Activated B cell treated with CpG ODN at 0.5 μM for 24 hours (primary cell): ENCODE measurements at regions not wholly inside any gene's neighbourhood (a gene's known extent, or its start where the extent isn't known, plus 50 kb on each side); places are given as distances from the start of the nearest gene placed in this dataset.

ENCODE experiments used
- ATAC-seq: fragments of 200-7000 bp; cut with Tn5 transposase; one replicate; pipeline ENCODE4 v1.10.0; 2021; ENCODE audit warnings: low read depth, mild to moderate bottlenecking, moderate library complexity
- CTCF ChIA-PET: fragments of 350-600 bp; sonication (Branson Sonifier 250); formaldehyde crosslinking; loops from one replicate; lab custom pipeline; 2021; ENCODE audit warnings: antibody characterized with exemption; lab: Charles Lee
- POLR2A ChIA-PET: fragments of 350-600 bp; sonication (Branson Sonifier 250); formaldehyde crosslinking; loops from one replicate; lab custom pipeline; 2021; ENCODE audit warnings: antibody characterized with exemption; lab: Charles Lee
- DNase-seq: peaks from one replicate; pipeline ENCODE4 v3.0.0; 2022
- H3K27ac Mint-ChIP-seq: one replicate; pipeline ENCODE4 v1.8.0; 2020; ENCODE audit warnings: mixed read lengths
- H3K27me3 Mint-ChIP-seq: one replicate; pipeline ENCODE4 v1.8.0; 2021; ENCODE audit warnings: mixed read lengths
- H3K36me3 Mint-ChIP-seq: one replicate; pipeline ENCODE4 v1.8.0; 2021; ENCODE audit warnings: low read depth, mixed read lengths
- H3K4me1 Mint-ChIP-seq: one replicate; pipeline ENCODE4 v1.8.0; 2021; ENCODE audit warnings: mixed read lengths
- H3K4me3 Mint-ChIP-seq: one replicate; pipeline ENCODE4 v1.8.0; 2020; ENCODE audit warnings: mild to moderate bottlenecking, mixed read lengths
- H3K9me3 Mint-ChIP-seq: one replicate; pipeline ENCODE4 v1.8.0; 2020; ENCODE audit warnings: mixed read lengths
- intact Hi-C: fragments of 100-400 bp; cut with micrococcal nuclease; formaldehyde crosslinking; loops from one replicate; pipeline ENCODE4 v1.15.1; 2024
- TF ChIP-seq, protein P1 (sequence below): fragments of 200-600 bp; IDR thresholded peaks from one replicate; pipeline ENCODE4 v1.8.0; 2022; ENCODE audit warnings: antibody characterized with exemption, mild to moderate bottlenecking

DNA sequence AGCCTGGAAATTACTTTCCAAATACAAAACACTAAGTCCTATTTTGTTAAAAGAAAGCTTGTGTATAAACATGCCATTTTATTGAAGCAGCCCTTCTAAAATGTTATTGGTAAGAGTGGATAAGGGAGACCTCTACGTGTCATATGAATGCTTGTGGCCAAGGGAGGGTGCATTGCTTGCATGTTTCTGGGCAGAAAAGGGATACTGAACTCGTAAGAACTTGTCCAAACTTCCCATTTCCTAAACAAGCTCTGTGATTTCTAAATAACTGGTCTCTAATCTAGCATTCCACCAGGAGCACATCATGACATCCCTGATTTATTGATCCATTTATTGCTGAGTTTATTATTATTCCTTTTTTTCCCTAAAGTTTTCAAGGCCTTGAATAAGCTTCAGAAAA lies 474.1 kb downstream of the CD109 start:
- intact Hi-C loops, result no loop called here

GRCh38 chr6:74167976-74168375 lies 472.0 kb downstream of the CD109 start:
- DNase-seq, result no peak
- TF ChIP-seq, protein P1, sequence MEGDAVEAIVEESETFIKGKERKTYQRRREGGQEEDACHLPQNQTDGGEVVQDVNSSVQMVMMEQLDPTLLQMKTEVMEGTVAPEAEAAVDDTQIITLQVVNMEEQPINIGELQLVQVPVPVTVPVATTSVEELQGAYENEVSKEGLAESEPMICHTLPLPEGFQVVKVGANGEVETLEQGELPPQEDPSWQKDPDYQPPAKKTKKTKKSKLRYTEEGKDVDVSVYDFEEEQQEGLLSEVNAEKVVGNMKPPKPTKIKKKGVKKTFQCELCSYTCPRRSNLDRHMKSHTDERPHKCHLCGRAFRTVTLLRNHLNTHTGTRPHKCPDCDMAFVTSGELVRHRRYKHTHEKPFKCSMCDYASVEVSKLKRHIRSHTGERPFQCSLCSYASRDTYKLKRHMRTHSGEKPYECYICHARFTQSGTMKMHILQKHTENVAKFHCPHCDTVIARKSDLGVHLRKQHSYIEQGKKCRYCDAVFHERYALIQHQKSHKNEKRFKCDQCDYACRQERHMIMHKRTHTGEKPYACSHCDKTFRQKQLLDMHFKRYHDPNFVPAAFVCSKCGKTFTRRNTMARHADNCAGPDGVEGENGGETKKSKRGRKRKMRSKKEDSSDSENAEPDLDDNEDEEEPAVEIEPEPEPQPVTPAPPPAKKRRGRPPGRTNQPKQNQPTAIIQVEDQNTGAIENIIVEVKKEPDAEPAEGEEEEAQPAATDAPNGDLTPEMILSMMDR, result no peak
- ChIA-PET CTCF (no interaction called here), POLR2A (no interaction called here)
- H3K9me3 Mint-ChIP-seq, result no peaks in the 10 kb centered on the region
- H3K36me3 Mint-ChIP-seq, result no peaks in the 10 kb centered on the region
- intact Hi-C loops, result no loop called here
- H3K27me3 Mint-ChIP-seq, result no peaks in the 10 kb centered on the region
- H3K4me1 Mint-ChIP-seq, result no peaks in the 10 kb centered on the region
- no peak overlapping the region for H3K4me3 Mint-ChIP-seq
- no peak overlapping the region for H3K27ac Mint-ChIP-seq
- no peak for ATAC-seq

More for the DNA sequence above, 474.1 kb downstream of the CD109 start:
- TF ChIP-seq, protein P1, result no peak
- ChIA-PET CTCF (no interaction called here), POLR2A (no interaction called here)
- DNase-seq (no peak), ATAC-seq (no peak)
- Mint-ChIP-seq H3K9me3 (no peaks in the 10 kb centered on the region), H3K27ac (no peak overlapping the region), H3K4me3 (no peak overlapping the region), H3K27me3 (no peaks in the 10 kb centered on the region), H3K4me1 (no peaks in the 10 kb centered on the region), H3K36me3 (no peaks in the 10 kb centered on the region)

- Mint-ChIP-seq H3K27me3 (no peaks in the 10 kb centered on the region), H3K27ac (no peak overlapping the region), H3K36me3 (no peaks in the 10 kb centered on the region), H3K4me1 (no peaks in the 10 kb centered on the region), H3K4me3 (no peak overlapping the region), H3K9me3 (no peaks in the 10 kb centered on the region)
- intact Hi-C loops, result no loop called here
- ATAC-seq, result no peak
- DNase-seq, result no peak
- CTCF ChIA-PET, result no interaction called here
- TF ChIP-seq, protein P1, result no peak
- POLR2A ChIA-PET, result no interaction called here
These were observed 471.5 kb downstream of the CD109 start for GRCh38 chr6:74167511-74167910.

DNA sequence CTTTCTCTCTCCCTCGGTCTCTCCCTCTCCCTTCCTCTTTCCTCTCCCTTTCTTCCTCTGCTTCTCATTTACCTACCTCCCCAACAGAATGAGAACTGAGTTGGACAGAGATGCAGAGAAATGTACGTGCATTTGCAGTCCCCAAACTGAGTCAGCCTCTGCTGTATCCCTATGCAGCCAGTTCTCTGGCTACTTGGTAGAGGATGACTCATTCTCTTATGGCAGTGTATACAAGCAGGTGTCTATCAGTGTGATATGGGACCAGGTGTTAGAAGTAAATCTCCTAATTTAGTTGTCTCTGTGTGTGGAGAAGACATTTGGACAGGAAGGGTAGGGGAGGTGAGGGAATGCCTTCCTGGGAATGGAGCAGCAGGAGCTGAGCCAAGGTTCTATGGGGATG lies 470.8 kb downstream of the CD109 start:
- H3K9me3 Mint-ChIP-seq, result no peaks in the 10 kb centered on the region

GRCh38 chr6:74161380-74161779 lies 465.4 kb downstream of the CD109 start:
- DNase-seq (no peak), ATAC-seq (no peak)
- TF ChIP-seq, protein P1, result no peak
- H3K27ac Mint-ChIP-seq, result no peak overlapping the region
- no peaks in the 10 kb centered on the region for H3K27me3 Mint-ChIP-seq
- intact Hi-C loops, result no loop called here
- no peaks in the 10 kb centered on the region for H3K4me1 Mint-ChIP-seq
- no peaks in the 10 kb centered on the region for H3K36me3 Mint-ChIP-seq
- H3K4me3 Mint-ChIP-seq, result no peak overlapping the region
- ChIA-PET POLR2A (no interaction called here), CTCF (no interaction called here)
- no peaks in the 10 kb centered on the region for H3K9me3 Mint-ChIP-seq

More for the DNA sequence above, 470.8 kb downstream of the CD109 start:
- intact Hi-C loops, result no loop called here
- no peak overlapping the region for H3K27ac Mint-ChIP-seq
- no peaks in the 10 kb centered on the region for H3K27me3 Mint-ChIP-seq
- POLR2A ChIA-PET, result no interaction called here
- TF ChIP-seq, protein P1, result no peak
- H3K4me3 Mint-ChIP-seq, result no peak overlapping the region
- no peaks in the 10 kb centered on the region for H3K4me1 Mint-ChIP-seq
- no peak for DNase-seq
- H3K36me3 Mint-ChIP-seq, result no peaks in the 10 kb centered on the region
- CTCF ChIA-PET, result no interaction called here
- no peak for ATAC-seq
